ENCODE measurements at regions not wholly inside any gene's neighbourhood (a gene's known extent, or its start where the extent isn't known, plus 50 kb on each side); places are given as distances from the start of the nearest gene placed in this dataset.

DNA sequence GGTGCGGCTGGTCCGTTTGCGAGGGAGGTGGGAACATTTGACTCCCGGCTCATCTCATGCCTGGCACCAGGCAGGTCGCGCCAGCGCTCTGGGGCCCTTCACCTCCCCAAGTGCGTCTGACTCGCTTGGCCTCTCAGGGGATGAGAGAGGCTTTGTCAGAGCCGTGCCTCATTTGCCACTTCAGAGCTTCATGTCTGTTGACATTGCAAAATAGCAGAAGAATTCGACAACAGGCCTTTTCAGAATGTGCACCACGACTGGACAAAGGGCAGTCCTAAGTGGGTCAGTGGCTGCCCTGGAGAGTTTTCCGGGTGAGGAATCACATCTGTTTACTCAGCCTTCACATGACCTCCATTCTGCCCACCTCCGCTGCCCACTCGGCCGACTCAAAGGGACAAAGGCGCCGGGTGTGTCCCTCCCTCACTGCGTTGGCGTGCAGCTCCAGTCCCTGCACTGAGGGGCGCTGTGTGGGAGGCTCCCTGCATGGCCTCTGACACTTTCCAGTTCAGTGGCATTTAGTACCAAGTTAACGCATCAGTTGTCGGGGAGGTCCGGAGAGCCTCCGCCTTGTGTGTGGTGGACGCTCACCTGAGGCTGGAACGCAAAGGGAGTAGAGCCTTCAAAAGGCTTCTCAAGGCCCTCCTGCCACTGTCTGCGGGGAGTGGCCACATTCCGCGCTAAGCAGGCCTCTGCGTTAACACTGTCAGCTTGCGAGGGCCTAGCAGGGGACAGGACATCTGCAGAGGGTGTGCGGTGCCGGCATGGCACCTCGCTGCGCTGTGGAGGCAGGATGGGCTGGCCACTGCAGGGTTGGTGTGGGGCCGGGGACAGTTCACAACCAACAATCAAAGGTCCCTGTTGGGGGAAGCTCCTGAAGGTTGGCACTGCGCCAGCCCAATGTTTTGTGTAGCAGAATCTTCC is 171.5 kb downstream of the NXNL2 start (continued):
- TF ChIP-seq TOPORS (CRISPR knock-in tag; IDR thresholded peaks at IDR 0.05) (0 out of 2 replicates have a peak, but pooled peaks have one; percentile 37), LCORL (IDR thresholded peaks at IDR 0.05) (peak; percentile 51; the same call in 1 of the 2 replicates), LCORL (CRISPR knock-in tag; IDR thresholded peaks at IDR 0.05) (peak; percentile 95), U2AF2 (IDR thresholded peaks at IDR 0.05; ENCODE audit: low read depth, low read length) (no peak), SNAPC5 (CRISPR knock-in tag; IDR thresholded peaks at IDR 0.05; ENCODE audit: borderline replicate concordance) (no peak), ARHGAP35 (CRISPR knock-in tag; IDR thresholded peaks at IDR 0.05; ENCODE audit: borderline replicate concordance) (no peak; the same call in 1 of the 2 replicates), ZFP90 (CRISPR knock-in tag; IDR thresholded peaks at IDR 0.05; ENCODE audit: borderline replicate concordance) (peak; percentile 94), MLX (CRISPR knock-in tag; IDR thresholded peaks at IDR 0.05) (peak; percentile 70)
- TF ChIP-seq, protein P1, sequence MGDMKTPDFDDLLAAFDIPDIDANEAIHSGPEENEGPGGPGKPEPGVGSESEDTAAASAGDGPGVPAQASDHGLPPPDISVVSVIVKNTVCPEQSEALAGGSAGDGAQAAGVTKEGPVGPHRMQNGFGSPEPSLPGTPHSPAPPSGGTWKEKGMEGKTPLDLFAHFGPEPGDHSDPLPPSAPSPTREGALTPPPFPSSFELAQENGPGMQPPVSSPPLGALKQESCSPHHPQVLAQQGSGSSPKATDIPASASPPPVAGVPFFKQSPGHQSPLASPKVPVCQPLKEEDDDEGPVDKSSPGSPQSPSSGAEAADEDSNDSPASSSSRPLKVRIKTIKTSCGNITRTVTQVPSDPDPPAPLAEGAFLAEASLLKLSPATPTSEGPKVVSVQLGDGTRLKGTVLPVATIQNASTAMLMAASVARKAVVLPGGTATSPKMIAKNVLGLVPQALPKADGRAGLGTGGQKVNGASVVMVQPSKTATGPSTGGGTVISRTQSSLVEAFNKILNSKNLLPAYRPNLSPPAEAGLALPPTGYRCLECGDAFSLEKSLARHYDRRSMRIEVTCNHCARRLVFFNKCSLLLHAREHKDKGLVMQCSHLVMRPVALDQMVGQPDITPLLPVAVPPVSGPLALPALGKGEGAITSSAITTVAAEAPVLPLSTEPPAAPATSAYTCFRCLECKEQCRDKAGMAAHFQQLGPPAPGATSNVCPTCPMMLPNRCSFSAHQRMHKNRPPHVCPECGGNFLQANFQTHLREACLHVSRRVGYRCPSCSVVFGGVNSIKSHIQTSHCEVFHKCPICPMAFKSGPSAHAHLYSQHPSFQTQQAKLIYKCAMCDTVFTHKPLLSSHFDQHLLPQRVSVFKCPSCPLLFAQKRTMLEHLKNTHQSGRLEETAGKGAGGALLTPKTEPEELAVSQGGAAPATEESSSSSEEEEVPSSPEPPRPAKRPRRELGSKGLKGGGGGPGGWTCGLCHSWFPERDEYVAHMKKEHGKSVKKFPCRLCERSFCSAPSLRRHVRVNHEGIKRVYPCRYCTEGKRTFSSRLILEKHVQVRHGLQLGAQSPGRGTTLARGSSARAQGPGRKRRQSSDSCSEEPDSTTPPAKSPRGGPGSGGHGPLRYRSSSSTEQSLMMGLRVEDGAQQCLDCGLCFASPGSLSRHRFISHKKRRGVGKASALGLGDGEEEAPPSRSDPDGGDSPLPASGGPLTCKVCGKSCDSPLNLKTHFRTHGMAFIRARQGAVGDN (CRISPR knock-in tag; IDR thresholded peaks at IDR 0.05) = peak; percentile 93
- TF ChIP-seq, protein P2, sequence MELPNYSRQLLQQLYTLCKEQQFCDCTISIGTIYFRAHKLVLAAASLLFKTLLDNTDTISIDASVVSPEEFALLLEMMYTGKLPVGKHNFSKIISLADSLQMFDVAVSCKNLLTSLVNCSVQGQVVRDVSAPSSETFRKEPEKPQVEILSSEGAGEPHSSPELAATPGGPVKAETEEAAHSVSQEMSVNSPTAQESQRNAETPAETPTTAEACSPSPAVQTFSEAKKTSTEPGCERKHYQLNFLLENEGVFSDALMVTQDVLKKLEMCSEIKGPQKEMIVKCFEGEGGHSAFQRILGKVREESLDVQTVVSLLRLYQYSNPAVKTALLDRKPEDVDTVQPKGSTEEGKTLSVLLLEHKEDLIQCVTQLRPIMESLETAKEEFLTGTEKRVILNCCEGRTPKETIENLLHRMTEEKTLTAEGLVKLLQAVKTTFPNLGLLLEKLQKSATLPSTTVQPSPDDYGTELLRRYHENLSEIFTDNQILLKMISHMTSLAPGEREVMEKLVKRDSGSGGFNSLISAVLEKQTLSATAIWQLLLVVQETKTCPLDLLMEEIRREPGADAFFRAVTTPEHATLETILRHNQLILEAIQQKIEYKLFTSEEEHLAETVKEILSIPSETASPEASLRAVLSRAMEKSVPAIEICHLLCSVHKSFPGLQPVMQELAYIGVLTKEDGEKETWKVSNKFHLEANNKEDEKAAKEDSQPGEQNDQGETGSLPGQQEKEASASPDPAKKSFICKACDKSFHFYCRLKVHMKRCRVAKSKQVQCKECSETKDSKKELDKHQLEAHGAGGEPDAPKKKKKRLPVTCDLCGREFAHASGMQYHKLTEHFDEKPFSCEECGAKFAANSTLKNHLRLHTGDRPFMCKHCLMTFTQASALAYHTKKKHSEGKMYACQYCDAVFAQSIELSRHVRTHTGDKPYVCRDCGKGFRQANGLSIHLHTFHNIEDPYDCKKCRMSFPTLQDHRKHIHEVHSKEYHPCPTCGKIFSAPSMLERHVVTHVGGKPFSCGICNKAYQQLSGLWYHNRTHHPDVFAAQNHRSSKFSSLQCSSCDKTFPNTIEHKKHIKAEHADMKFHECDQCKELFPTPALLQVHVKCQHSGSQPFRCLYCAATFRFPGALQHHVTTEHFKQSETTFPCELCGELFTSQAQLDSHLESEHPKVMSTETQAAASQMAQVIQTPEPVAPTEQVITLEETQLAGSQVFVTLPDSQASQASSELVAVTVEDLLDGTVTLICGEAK (IDR thresholded peaks at IDR 0.05) = no peak
- TF ChIP-seq, protein P2 (CRISPR knock-in tag; IDR thresholded peaks at IDR 0.05) = peak; percentile 28
